K562 (cell line): ENCODE measurements at regions not wholly inside any gene's neighbourhood (a gene's known extent, or its start where the extent isn't known, plus 50 kb on each side); places are given as distances from the start of the nearest gene placed in this dataset.

Experiments
- ATAC-seq: fragments of 200-7000 bp; cut with Tn5 transposase; 3 replicates; pipeline ENCODE4 v1.9.1; 2020; ENCODE audit warnings: moderate library complexity
- BruUV-seq: library from RNA; stranded (reverse); fragments of 400-500 nt; replicated peaks from 2 replicates; lab custom pipeline; 2021; lab: Mats Ljungman, UMichigan
- CTCF ChIA-PET: fragments of 300-600 bp; formaldehyde crosslinking; extraction: SDS; loops from one replicate; lab custom pipeline; 2021; ENCODE audit warnings: low intra/inter-chr PET ratio; lab: Yijun Ruan, JAX
- POLR2A ChIA-PET: fragments of 300-600, 350-650 bp; sonication (Branson Sonifier 250); formaldehyde crosslinking; extraction: SDS; loops from one replicate; lab custom pipeline; 2021; ENCODE audit warnings: antibody characterized with exemption, inconsistent platforms; lab: Yijun Ruan, JAX
- DNase-seq, 4 experiments: peaks; one replicate each; pipeline versions ENCODE4 v3.0.0 to v3.0.0-alpha.2; 2011 to 2018; ENCODE audit warnings: low spot score in 3 of 4, mixed read lengths in 3 of 4; ENCODE audit errors: extremely low read depth in 1 of 4
- FAIRE-seq: peaks from 2 replicates; lab custom pipeline; 2011; peaks lifted over from hg19 to GRCh38; lab: Jason Lieb, UNC
- H2AFZ ChIP-seq: 2 replicates; pipeline ENCODE4 v1.6.0; 2011; ENCODE audit warnings: low read depth, low read length, control low read depth, inconsistent platforms
- H3K27ac ChIP-seq: fragments of 200-600 bp; 3 replicates; pipeline ENCODE4 v1.8.0; 2011; ENCODE audit warnings: low read depth, mild to moderate bottlenecking, control low read depth, inconsistent platforms, low read length, moderate library complexity, mixed read lengths; ENCODE audit errors: extremely low read depth
- H3K27me3 ChIP-seq, 2 experiments: fragments of 300-600 bp in 1 of 2; 2 replicates in 1 of 2; 3 replicates in 1 of 2; pipeline versions ENCODE4 v1.6.0 to v1.8.0; 2011; ENCODE audit warnings: inconsistent platforms in 2 of 2, low read length in 2 of 2, mild to moderate bottlenecking in 1 of 2, mixed read lengths in 1 of 2, moderate library complexity in 1 of 2; ENCODE audit not compliant: control insufficient read depth in 2 of 2, insufficient read depth in 2 of 2
- H3K36me3 ChIP-seq: fragments of 300-600 bp; 3 replicates; pipeline ENCODE4 v1.8.0; 2011; ENCODE audit warnings: mild to moderate bottlenecking, low read length, inconsistent platforms; ENCODE audit not compliant: control insufficient read depth, insufficient read depth
- H3K4me1 ChIP-seq, 2 experiments: fragments of 200-600 bp in 1 of 2; replicated peaks in 1 of 2; 2 replicates in 1 of 2; 3 replicates in 1 of 2; pipeline versions ENCODE4 v1.5.1 to v1.8.0; 2011; ENCODE audit warnings: inconsistent platforms in 2 of 2, low read length in 2 of 2, mild to moderate bottlenecking in 1 of 2, mixed read lengths in 1 of 2, moderate library complexity in 1 of 2; ENCODE audit not compliant: control insufficient read depth in 2 of 2, insufficient read depth in 2 of 2
- H3K4me2 ChIP-seq: 2 replicates; pipeline ENCODE4 v1.6.1; 2011; ENCODE audit warnings: low read length, control low read depth, inconsistent platforms, mixed read lengths; ENCODE audit not compliant: insufficient read depth
- H3K4me3 ChIP-seq: fragments of 200-600 bp; sonication (generic), shearing (Covaris generic); 2 replicates; pipeline ENCODE4 v1.5.1; 2016; ENCODE audit warnings: control low read depth, inconsistent platforms
- H3K79me2 ChIP-seq: fragments of 200-600 bp; 3 replicates; pipeline ENCODE4 v1.8.0; 2011; ENCODE audit warnings: low read length, inconsistent platforms; ENCODE audit not compliant: control insufficient read depth, insufficient read depth
- H3K9ac ChIP-seq, 2 experiments: 2 replicates each; pipeline versions ENCODE4 v1.6.0 to v1.6.1; 2011; ENCODE audit warnings: low read depth in 2 of 2, low read length in 2 of 2, control low read depth in 1 of 2, inconsistent platforms in 1 of 2, mild to moderate bottlenecking in 1 of 2, mixed read lengths in 1 of 2; ENCODE audit not compliant: insufficient read depth in 1 of 2
- H3K9me1 ChIP-seq: one replicate; pipeline ENCODE4 v1.6.0; 2011; ENCODE audit warnings: inconsistent platforms, mild to moderate bottlenecking, low read length, moderate library complexity; ENCODE audit not compliant: control insufficient read depth, insufficient read depth
- H3K9me3 ChIP-seq: replicated peaks from 2 replicates; pipeline ENCODE4 v1.5.1; 2011; ENCODE audit warnings: low read depth, low read length, inconsistent platforms; ENCODE audit not compliant: control insufficient read depth, insufficient read depth
- H4K20me1 ChIP-seq: replicated peaks from 2 replicates; pipeline ENCODE4 v1.6.1; 2011; ENCODE audit warnings: low read length, inconsistent platforms, mixed read lengths; ENCODE audit not compliant: control insufficient read depth, insufficient read depth
- ATF1 ChIP-seq, 2 experiments: fragments of 450-650 bp in 1 of 2; IDR thresholded peaks; 2 replicates each; pipeline ENCODE4 v1.6.1; 2016; ENCODE audit warnings: missing compliant biosample characterization in 1 of 2, missing genetic modification characterization in 1 of 2
- BDP1 ChIP-seq: IDR thresholded peaks from 3 replicates; pipeline ENCODE4 v1.6.1; 2011; ENCODE audit not compliant: insufficient read length, insufficient read depth
- FIP1L1 ChIP-seq: fragments of 200-400 bp; formaldehyde crosslinking; IDR thresholded peaks from 2 replicates; pipeline ENCODE4 v1.6.1; 2018; ENCODE audit warnings: mild to moderate bottlenecking, low read depth, low read length; ENCODE audit not compliant: poor library complexity, severe bottlenecking
- JUNB ChIP-seq: fragments of 450-650 bp; formaldehyde crosslinking; conservative IDR thresholded peaks from 2 replicates; pipeline ENCODE4 v1.4.0; 2020; ENCODE audit warnings: mild to moderate bottlenecking
- MTA2 ChIP-seq: fragments of 450-650 bp; IDR thresholded peaks from 2 replicates; pipeline ENCODE4 v1.6.1; 2016; ENCODE audit warnings: low read depth
- NR2C2 ChIP-seq, 2 experiments: fragments of 200-800 bp in 1 of 2; sonication (Bioruptor generic) in 1 of 2; sonication (generic) in 1 of 2; formaldehyde crosslinking in 1 of 2; IDR thresholded peaks; 2 replicates each; pipeline versions ENCODE4 v1.6.1 to v1.8.0; 2016 to 2022; ENCODE audit warnings: mild to moderate bottlenecking in 1 of 2, missing compliant biosample characterization in 1 of 2, missing genetic modification characterization in 1 of 2, missing genetic modification reagents in 1 of 2
- POLR2AphosphoS5 ChIP-seq: IDR thresholded peaks from 2 replicates; pipeline ENCODE4 v1.6.1; 2011; ENCODE audit warnings: mild to moderate bottlenecking, low read depth, low read length, moderate library complexity; ENCODE audit not compliant: control insufficient read depth, insufficient read depth
- REST ChIP-seq, 2 experiments: fragments of 450-650 bp; formaldehyde crosslinking in 1 of 2; IDR thresholded peaks; 2 replicates each; pipeline versions ENCODE4 v1.4.0 to v1.6.1; 2014 to 2020; ENCODE audit warnings: mild to moderate bottlenecking in 2 of 2, borderline replicate concordance in 1 of 2, low read depth in 1 of 2
- SP1 ChIP-seq: sonication (generic); formaldehyde crosslinking; IDR thresholded peaks from 2 replicates; pipeline ENCODE4 v1.8.1; 2022; ENCODE audit warnings: mild to moderate bottlenecking, missing genetic modification reagents
- WHSC1 ChIP-seq: IDR thresholded peaks from one replicate; pipeline ENCODE4 v1.6.1; 2012; ENCODE audit warnings: low read length, control low read depth, inconsistent platforms
- ZSCAN32 ChIP-seq: fragments of 450-650 bp; formaldehyde crosslinking; IDR thresholded peaks from 2 replicates; pipeline ENCODE4 v1.4.0; 2020; ENCODE audit warnings: mild to moderate bottlenecking, moderate library complexity
- WGBS: fragments of 100-300 bp; shearing (Covaris generic); methylation state at CpG from one replicate; pipeline ENCODE4 v1.1.6; 2016; ENCODE audit warnings: low coverage, mixed read lengths; ENCODE audit not compliant: insufficient coverage; ENCODE audit errors: missing lambda C conversion rate; 5-methylcytosine and 5-hydroxymethylcytosine counted together
- in situ Hi-C: fragments of 300-500 bp; cut with MboI; formaldehyde crosslinking; loops from 4 replicates; pipeline ENCODE4 v1.15.0; 2018; ENCODE audit warnings: inconsistent platforms, mixed read lengths
- intact Hi-C: fragments of 100-400 bp; cut with micrococcal nuclease; formaldehyde crosslinking; loops from 2 replicates; pipeline ENCODE4 v1.14.2; 2022
- TF ChIP-seq, protein P1 (sequence below): fragments of 200-800 bp; sonication (Bioruptor generic); IDR thresholded peaks from 2 replicates; pipeline ENCODE4 v1.6.1; 2017; ENCODE audit warnings: missing genetic modification characterization, missing compliant biosample characterization

GRCh38 chr4:165626316-165626715 is 246.7 kb upstream of the TLL1 start:
- in situ Hi-C loops (no loop called here), intact Hi-C loops (no loop called here)
- no peak for FAIRE-seq
- WGBS = 2% methylated on average over 4 of the region's 4 CpGs
- ChIA-PET POLR2A (no interaction called here), CTCF (no interaction called here)
- no peak for TF ChIP-seq POLR2AphosphoS5
- no peak for TF ChIP-seq ATF1 (CRISPR knock-in tag; IDR thresholded peaks at IDR 0.05)
- TF ChIP-seq ATF1 (tag; IDR thresholded peaks at IDR 0.05) = no peak
- TF ChIP-seq BDP1 = no peak
- no peak for TF ChIP-seq FIP1L1
- TF ChIP-seq, protein P1, sequence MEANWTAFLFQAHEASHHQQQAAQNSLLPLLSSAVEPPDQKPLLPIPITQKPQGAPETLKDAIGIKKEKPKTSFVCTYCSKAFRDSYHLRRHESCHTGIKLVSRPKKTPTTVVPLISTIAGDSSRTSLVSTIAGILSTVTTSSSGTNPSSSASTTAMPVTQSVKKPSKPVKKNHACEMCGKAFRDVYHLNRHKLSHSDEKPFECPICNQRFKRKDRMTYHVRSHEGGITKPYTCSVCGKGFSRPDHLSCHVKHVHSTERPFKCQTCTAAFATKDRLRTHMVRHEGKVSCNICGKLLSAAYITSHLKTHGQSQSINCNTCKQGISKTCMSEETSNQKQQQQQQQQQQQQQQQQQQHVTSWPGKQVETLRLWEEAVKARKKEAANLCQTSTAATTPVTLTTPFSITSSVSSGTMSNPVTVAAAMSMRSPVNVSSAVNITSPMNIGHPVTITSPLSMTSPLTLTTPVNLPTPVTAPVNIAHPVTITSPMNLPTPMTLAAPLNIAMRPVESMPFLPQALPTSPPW (CRISPR knock-in tag) = no peak
- TF ChIP-seq SP1 = no peak
- no peak for TF ChIP-seq MTA2
- TF ChIP-seq REST (IDR thresholded peaks at IDR 0.05; ENCODE audit: borderline replicate concordance) = no peak
- TF ChIP-seq REST (CRISPR knock-in tag; IDR thresholded peaks at IDR 0.05; ENCODE audit: low read depth) = no peak
- TF ChIP-seq WHSC1 = no peak
- no peak for TF ChIP-seq NR2C2 (CRISPR knock-in tag; IDR thresholded peaks at IDR 0.05)
- no peak for TF ChIP-seq NR2C2 (tag; IDR thresholded peaks at IDR 0.05)
- no peak for TF ChIP-seq ZSCAN32 (CRISPR knock-in tag)
- no peak for TF ChIP-seq JUNB (CRISPR knock-in tag)
- BruUV-seq = no TSS peak
- Histone ChIP-seq H3K79me2 (no peaks in the 10 kb centered on the region), H2AFZ (no peak overlapping the region), H3K4me3 (no peak overlapping the region), H3K27me3 (no peaks in the 10 kb centered on the region), H3K9me1 (no peaks in the 10 kb centered on the region), H3K27ac (no peak overlapping the region), H4K20me1 (no peaks in the 10 kb centered on the region), H3K36me3 (no peaks in the 10 kb centered on the region), H3K4me2 (no peak overlapping the region), H3K9ac (no peak overlapping the region), H3K4me1 (no peaks in the 10 kb centered on the region), H3K9me3 (no peaks in the 10 kb centered on the region)
- no peak for ATAC-seq
- DNase-seq = no peak
